HG02623 (cell line): ENCODE measurements at regions not wholly inside any gene's neighbourhood (a gene's known extent, or its start where the extent isn't known, plus 50 kb on each side); places are given as distances from the start of the nearest gene placed in this dataset.
A peak's percentile ranks its signal among the peaks of the same experiment; 100 is the strongest.
"Not testable (repeated sequence)": the region's sequence is repeated elsewhere in the genome, so short reads cannot be mapped to it uniquely, and the experiment has no call there.

Experiments
- ATAC-seq: cut with Tn5 transposase; IDR thresholded peaks from one replicate; pipeline ENCODE4 v1.9.1; 2021; ENCODE audit warnings: moderate library complexity; ENCODE audit not compliant: unreplicated experiment

GRCh38 chr1:213622365-213623063 lies 365.3 kb upstream of the PROX1 start:
- peak; percentile 64 for ATAC-seq

- no peak for ATAC-seq
Measured at GRCh38 chr1:213623064-213623581, 364.6 kb upstream of the PROX1 start.

GRCh38 chr1:213623862-213624261 lies 363.9 kb upstream of the PROX1 start:
- ATAC-seq: no peak

- ATAC-seq: not testable (repeated sequence)
Measured at GRCh38 chr1:213636778-213637177, 351.0 kb upstream of the PROX1 start.

- ATAC-seq: no peak
Measured at GRCh38 chr1:213641312-213641711, 346.5 kb upstream of the PROX1 start.

GRCh38 chr1:213643360-213643759 lies 344.4 kb upstream of the PROX1 start:
- ATAC-seq: no peak

- no peak for ATAC-seq
Measured at GRCh38 chr1:213647864-213648650, 339.7 kb upstream of the PROX1 start.

GRCh38 chr1:213649373-213649772 lies 338.4 kb upstream of the PROX1 start:
- no peak for ATAC-seq

GRCh38 chr1:213650603-213651002 lies 337.2 kb upstream of the PROX1 start:
- no peak for ATAC-seq

- ATAC-seq: no peak
Measured at GRCh38 chr1:213651077-213651476, 336.7 kb upstream of the PROX1 start.

- ATAC-seq: no peak
Measured at GRCh38 chr1:213652109-213652508, 335.7 kb upstream of the PROX1 start.

- ATAC-seq: no peak
Measured at GRCh38 chr1:213656039-213656438, 331.7 kb upstream of the PROX1 start.

- no peak for ATAC-seq
Measured at GRCh38 chr1:213656503-213656902, 331.3 kb upstream of the PROX1 start.

- no peak for ATAC-seq
Measured at GRCh38 chr1:213657013-213657412, 330.8 kb upstream of the PROX1 start.

- ATAC-seq: no peak
Measured at GRCh38 chr1:213657879-213658278, 329.9 kb upstream of the PROX1 start.

- no peak for ATAC-seq
Measured at GRCh38 chr1:213658457-213658856, 329.3 kb upstream of the PROX1 start.

GRCh38 chr1:213659580-213660547 lies 327.9 kb upstream of the PROX1 start:
- no peak for ATAC-seq

- ATAC-seq: no peak
Measured at GRCh38 chr1:213661302-213661701, 326.5 kb upstream of the PROX1 start.

GRCh38 chr1:213666113-213666512 lies 321.7 kb upstream of the PROX1 start:
- no peak for ATAC-seq

- ATAC-seq: no peak
Measured at GRCh38 chr1:213666922-213667321, 320.9 kb upstream of the PROX1 start.

GRCh38 chr1:213669512-213669911 lies 318.3 kb upstream of the PROX1 start:
- no peak for ATAC-seq
